Stimulated activated CD8-positive, alpha-beta memory T cell treated with anti-CD3 and anti-CD28 coated beads, Interleukin-2, amount 100 ng/mL, for 48 hours (primary cell): ENCODE measurements at regions not wholly inside any gene's neighbourhood (a gene's known extent, or its start where the extent isn't known, plus 50 kb on each side); places are given as distances from the start of the nearest gene placed in this dataset.

ENCODE experiments used
- DNase-seq, 2 donors: peaks; one replicate each; pipeline ENCODE4 v3.0.0-alpha.2; 2020; ENCODE audit warnings: low read depth in 2 of 2

DNA sequence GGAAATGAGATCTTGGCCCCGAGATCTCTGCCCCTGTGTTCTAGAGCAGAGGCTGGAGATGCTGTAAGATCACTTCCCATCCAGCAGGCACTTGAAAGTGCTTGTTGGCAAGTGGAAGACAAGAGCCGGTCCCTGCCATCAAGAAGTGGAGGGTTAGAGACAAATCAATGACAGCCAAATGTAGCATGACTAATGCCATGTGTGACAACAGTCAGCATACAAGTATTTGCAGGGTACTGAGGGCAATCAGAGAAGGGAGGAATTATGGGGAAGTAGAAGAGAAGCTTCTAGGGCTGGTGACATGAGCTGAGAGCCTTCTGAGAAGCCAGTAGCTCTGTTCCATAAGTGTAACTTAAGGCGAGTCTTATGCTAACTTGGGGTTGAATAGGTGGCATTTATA is 58.6 kb downstream of the TMEM17 start:
- DNase-seq: no peak

DNA sequence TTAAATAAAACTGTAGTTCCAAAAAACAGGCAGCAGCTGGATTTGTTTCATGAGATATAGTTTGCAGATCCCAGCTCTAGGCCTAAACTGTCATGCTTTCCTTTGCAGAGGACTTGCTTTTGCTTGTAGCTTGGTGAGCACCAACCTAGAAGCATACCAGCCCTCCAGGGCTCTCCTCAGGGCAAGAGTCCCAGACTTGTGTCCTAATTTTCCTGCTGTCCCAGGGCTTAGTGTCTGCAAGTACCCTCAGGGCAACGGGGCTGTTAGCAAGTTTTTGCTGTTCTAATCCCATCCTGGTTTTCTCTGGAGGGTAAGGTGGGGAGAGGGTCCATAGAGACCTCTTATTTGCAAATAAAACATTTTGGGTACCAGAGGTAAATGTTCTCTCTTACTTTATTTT is 59.5 kb downstream of the TMEM17 start:
- DNase-seq: no peak

DNA sequence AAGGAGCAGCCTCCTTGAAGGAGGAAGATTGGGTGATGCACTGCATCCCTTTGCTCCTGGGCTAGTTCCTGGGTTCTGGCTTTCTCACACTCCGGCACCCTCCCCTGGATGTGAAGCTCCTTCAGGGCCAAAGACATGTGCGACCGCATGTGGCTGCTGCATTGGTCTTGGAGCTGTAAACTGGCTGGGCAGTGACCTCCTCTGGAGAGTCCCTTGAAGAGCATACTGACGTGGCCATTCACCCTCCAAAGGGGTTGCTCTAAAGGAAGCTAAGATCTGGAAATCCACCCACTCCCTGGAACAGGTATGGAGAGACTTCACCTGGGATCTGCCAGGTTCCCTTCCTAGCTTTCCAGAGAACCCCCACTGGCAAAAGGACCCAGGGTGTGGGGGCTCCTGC is 62.1 kb downstream of the TMEM17 start:
- DNase-seq: no peak

DNA sequence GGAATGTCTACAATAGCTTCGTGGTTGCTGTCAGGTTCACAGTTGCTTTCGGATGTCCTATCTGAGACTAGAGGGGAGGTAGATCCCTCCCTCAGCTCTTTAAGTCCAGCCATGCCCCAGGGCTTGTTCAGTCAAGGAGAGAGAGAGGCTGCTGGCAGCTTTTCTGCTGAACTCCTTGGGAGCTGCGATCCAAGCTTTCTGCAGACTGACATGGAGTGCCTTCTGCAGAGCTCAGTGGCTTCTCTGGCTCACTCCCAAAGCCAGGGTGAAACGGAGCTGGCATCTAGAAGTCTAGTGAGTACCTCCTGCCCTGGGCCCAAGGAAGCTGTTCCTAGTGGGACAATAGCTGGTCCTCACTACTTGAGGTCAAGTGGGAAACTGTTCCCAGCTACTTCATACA is 62.5 kb downstream of the TMEM17 start:
- no peak for DNase-seq

DNA sequence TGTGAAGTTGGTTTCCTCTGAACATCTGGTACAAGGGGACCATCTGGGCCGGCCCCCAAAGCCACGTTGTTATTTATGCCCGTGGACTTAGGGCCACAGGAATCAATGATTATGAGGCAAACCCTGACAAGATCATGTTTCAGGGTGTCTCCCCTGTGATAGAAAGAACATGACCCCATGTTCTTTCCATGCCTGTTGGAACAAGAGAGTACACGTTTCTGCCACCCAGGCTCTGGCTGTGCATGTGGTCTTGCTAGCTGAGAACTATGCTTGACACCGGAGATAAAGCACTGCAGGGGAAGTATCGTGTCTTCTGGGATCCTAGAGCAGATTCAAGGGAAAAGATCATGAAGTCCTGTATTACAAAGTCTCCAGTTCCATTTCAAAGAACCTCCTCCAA is 64.2 kb downstream of the TMEM17 start:
- DNase-seq: no peak

DNA sequence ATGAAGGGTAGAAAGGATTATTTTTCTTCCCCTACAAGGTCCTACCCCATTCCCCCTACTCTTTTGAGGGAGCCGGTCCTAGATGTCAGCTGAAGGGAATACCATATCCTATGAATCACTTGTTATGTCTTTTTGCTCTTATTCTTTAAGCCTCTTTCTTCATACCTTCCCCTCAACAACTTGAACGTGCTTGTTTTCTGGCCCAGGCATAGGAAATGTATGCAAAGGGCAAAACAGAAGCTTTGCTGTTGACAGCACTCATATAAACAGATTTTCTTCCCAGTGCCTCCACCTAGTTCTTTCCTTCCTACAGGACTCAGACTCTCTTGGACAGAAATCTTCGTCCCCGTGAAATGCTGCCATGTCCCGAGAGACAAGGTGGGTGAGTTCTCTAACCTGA is 64.6 kb downstream of the TMEM17 start:
- DNase-seq: no peak

DNA sequence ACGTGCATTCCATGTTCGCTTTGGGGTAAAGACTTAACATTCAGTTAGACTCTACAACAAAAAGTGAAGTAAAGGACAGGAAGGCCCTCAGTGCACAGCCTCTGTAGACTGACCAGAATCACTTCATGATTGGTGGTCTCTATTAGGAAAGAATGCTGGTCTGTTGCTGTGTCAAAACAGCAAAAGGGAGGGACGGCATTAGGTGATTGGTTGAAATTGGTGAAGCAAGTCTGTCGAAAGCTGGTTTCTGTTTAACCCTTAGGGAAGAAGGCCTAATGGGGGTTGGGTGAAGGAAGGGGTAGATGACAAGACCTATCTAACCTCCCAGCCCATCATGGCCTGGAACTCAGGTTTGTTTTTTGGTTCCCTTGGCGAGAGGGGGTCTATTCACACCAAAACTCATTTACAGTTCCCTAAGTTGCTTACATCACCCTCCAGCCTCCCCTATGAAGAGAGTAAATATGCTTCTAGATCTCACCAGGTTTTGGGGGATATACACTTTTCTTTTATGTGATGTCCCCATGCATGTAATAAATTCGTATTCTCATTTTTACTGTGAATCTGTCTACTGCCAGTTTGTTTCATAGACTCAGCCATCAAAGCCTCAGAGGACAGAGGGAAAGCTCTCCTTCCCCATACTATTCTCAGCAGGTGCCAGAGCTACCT is 65.6 kb downstream of the TMEM17 start:
- DNase-seq: no peak

DNA sequence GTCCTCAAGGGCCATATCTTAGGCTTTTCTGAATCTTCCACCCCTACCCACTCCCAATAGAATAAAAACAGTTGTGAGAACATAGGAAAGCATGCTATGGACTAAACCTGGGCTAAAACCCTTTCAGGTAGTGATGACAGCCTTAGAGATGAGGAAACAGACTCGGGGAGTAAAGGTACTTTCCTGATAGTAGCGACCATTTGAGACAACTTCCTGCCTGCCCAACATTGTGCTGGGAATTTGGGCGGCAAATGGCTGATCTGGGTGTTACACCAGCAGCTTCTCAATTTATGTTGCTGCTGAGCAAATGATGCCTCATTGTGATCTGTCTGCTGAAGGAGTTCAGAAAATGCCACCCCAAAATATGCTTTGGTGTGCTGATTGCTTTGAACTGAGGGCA is 66.6 kb downstream of the TMEM17 start:
- no peak for DNase-seq

DNA sequence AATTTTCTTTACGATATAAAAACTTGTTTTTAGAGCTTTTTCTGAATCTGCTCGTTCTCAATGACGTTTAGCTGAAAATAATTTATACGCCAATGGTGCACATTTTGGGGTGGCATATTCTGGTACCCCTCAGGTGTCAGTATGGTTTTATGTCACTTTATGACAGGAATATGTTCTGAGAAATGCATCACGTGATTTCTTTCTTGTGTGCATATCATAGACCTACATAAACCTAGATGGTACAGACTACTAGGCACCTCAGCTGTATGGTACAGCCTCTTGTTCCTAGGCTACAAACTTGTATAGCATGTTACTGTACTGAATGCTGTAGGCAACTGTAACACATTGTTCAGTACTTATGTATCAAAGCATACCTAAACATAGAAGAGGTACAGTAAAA is 68.2 kb downstream of the TMEM17 start:
- no peak for DNase-seq

DNA sequence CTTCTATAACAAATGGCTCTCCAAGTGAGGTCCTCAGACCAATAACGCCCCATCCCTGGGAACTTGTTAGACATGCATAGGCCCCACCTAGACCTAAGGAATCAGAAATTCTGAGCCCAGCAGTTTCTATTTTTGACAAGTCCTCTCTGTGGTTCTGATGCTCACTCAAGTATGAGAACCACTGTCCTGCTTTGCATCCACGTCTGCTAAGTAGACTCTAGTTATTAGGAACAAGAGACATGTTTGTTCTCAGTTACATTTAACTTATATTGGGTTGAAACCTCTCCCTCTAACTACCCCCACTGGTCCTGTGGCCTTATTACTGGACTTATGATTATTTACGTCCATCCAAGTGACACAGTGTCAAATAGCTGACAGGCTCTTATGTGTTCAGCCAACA is 70.3 kb downstream of the TMEM17 start:
- no peak for DNase-seq

DNA sequence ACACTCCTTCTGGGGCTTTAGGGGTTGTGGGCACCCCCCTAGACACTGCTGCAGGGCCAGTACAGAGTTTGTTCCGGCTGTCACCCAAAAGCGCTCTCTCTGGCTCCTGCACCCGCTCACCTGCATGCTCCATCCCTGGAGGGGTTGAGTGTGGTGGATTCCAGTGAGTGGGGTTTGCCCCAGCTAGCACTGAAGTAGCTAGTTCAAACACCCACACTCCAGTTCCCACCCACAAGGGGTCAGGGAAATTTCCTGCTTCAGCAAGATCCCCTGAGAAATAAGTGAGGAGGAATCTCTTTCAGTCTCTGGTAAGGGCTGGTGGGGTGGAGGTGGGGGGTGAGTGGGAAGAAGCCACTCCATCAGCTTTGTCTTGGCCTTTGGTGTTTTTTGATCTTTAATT is 73.6 kb downstream of the TMEM17 start:
- DNase-seq: no peak

DNA sequence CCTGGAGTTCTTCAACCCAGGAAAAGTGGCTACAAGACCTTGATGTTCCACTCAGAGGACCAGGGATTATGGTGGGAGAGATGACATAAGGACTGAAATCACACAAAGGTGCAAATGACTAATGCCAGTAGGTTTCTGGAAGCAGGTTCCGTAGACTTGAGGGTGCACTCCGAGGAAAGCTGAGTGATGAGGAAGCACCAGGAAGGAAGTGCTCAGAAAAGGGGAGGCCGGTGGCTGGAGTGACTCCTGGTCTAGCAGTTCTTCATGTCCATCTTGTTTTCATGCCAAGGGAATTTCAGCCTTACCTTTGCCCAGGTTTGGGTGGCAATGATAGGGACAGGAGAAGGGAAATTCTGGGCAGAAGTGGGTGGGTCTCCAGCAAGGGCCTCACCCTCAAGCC is 74.5 kb downstream of the TMEM17 start:
- DNase-seq: no peak

DNA sequence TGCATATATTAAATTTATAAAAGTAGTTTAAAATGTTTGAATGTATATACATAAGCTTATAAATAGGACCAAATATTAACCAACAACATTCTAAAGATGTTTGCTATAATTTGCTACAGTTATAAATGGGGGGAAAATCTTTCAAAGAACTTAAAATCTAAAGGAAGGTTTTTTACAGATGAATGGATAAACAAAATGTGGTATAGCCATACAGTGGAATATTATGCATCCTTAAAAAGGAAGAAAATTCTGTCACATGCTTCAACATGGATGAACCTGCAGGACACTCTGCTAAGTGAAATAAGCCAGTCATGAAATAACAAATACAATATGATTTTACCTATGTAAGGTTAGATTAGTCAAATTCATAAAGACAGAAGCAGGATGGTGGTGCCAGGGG is 75.8 kb downstream of the TMEM17 start:
- no peak for DNase-seq

DNA sequence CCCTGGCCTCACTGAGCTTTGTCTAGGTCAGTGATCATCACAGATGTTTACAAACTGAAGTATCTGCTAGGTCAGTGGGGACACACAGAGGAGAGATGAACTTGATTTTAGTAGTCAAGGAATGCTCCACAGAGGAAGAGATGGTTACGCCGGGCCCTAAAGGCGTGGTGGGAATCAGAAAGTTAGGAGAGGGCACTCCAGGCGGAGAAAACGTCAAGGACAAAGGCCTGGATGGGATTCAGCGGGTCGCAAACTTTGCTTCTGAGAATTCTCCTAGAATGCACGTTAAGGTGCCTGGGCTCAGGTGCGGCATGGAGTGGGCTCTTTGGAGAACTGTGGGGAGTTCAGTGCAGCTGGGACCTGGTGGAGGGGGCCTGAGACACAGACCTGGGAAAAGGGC is 78.8 kb downstream of the TMEM17 start:
- DNase-seq: no peak

DNA sequence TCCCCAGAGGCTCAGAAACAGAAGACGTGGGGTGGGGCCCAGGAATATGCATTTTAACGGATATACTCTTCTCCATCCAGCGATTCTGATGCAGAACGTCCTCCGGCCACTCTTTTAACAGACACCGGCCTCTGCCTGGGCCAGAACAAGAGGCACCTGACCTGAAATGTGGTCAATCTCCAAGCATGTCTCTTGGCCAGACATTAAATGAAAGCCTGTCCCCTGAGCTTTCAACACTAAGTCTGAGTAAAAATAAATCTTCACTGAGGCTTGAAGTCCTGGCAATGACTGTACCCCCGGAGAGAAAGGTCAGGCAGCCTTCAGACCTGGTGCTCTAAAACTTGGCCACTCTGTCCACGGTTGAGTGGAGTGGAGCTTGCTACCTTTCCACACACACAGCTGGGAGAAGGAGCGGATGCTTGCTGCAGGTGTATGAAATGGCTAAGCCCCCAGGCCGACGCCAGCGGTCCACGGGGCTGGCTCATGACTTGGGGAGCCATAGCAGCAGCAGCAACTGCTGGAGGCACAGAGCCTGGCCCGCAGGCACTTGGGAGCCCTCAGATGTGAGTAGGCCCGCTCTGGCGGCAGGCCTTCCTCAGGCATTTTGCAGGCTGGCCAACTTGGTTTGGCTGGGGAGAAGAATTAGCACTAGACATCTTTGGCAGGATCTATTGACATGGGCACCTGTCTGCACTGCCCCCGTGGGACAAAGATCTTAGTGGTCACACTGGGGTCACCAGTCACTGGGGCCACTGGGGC is 79.7 kb downstream of the TMEM17 start:
- DNase-seq: no peak

DNA sequence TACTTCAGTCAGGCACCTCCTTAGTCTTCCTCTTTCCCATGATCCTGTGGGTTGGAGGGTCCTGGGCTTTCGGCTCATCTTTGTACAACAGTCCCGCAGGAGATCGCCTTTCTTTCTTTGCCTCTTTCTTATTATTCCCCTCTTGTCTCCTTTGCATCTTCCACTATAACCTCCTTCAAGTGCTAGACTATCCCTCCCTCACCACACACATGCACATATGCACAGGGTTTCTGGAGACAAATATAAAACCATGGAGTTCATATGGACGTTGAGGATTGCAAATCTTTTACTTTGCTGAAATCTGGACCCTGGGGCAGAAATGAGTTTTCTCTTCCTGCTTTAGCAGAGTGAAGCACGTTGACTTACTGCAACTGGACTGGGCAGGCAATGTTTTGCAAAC is 80.3 kb downstream of the TMEM17 start:
- no peak for DNase-seq

DNA sequence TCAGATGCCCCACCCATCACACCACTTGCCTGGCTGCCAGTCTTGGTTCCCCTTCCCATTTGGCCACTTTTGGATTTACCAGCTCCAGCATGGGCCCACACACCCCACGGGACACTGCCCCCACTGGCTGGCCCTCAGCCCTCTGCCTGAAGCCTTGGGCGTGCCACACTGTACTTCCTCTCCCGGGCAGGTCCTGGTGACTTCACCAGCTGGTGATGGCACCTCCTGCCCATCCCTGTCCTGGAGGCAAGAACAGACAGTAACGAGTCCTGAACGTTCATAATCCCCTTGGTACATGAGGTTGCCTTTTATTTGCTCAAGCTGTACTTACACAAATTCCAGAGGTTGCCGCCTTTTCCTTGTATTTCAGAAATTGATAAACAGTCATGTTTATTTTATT is 81.1 kb downstream of the TMEM17 start:
- no peak for DNase-seq

DNA sequence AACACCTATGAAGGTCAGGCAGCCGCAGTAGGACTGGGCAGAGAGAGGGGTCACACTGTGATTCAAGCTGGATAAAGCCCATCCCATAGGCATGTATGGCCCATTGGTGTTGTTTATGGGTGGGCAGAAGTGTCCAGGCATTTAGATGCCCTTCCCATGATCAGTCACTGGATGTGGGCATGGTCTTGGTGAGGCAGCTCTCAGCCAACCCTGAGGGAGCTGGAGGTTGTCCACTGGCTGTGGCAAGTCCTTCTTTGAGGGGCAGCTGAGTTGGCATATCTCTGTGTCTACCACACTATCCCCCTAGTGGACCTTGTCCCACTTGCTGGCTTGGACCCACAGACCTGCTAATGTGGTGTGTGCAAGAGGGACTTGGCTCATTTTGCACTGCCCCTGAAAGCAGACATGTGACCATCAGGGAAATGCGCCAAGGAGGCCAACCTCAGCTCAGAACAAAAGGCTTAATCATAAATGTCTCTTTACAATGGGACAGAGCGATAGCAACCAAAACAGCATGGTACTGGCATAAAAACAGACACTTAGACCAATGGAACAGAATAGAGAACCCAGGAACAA is 82.0 kb downstream of the TMEM17 start:
- no peak for DNase-seq

DNA sequence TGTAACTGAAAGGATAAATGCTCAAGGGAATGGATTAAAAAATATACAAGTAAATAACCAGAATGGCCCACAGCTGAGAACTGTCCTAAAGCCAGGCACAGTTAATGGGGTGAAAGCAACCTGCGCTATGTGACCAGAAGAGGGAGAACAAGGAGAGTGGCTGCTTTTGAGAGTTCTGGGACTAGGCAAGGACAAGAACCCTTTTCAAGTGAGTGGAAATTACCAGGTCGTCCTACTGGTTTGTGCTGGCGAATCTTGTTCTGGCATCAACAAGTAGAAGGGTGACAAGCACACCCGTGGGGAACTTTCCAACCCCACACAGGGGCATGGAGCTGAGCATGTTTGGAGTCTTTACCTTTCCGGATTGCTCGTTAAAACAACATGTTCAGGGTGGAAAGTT is 82.8 kb downstream of the TMEM17 start:
- no peak for DNase-seq

DNA sequence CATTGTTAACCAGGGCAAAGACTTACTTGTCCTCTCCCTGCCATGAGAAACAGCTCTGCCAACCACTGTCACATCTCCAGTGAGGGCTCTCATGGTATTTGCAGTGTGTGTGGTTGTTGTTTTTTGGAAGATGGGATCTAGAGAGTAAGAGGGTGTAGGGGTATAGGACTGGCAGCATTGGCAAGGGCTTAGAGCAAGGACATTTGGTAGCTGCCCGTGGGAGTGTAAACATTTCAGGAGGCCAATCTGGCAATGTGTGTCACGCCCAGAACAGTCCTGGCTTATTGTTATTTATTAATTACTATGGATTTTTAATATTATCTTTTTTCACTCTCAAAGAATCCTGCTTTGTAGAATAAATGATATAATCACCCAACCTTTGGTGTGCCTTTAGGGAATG is 90.5 kb downstream of the TMEM17 start:
- DNase-seq: no peak

DNA sequence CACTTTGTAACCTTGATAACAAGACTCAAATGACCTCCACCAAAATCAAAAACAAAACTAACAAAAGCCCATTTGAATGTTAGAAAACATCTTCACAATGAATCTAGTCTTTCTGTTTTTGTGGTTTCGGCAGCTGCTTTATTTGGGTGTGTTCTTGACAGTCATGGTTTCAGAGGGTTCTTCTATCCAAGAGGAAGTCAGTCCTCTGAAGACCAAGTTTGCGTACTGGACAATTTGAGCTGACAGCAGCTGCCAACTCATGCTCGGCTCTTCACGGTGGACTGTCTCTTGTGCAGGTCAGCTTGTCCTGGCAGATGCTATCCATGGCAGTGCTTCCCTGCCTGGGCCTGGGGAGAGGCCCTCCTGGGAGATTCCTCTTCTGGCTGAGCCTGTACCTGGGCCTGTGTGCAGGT is 91.0 kb downstream of the TMEM17 start:
- no peak for DNase-seq

DNA sequence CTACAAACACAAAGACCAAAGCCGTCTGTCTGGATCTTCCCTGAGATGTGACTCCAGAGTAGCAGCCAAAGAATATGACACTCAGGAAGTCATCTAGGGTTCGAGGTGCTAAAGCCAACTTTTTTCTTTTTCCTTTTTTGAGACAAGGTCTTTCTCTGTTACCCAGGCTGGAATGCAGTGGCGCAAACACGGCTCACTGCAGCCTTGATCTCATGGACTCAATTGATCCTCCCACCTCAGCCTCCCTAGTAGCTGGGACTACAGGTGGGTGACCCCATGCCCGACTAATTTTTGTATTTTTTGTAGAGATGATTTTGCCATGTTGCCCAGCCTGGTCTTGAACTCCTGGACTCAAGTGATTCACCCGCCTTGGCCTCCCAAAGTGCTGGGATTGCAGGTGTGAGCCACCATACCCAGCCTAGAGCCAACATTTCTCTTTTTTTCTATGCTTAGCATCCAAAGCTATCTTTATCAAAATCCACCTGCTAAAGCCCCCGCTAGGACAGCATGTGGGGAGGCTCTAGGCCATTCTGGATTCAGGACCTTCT is 92.8 kb downstream of the TMEM17 start:
- DNase-seq: no peak

DNA sequence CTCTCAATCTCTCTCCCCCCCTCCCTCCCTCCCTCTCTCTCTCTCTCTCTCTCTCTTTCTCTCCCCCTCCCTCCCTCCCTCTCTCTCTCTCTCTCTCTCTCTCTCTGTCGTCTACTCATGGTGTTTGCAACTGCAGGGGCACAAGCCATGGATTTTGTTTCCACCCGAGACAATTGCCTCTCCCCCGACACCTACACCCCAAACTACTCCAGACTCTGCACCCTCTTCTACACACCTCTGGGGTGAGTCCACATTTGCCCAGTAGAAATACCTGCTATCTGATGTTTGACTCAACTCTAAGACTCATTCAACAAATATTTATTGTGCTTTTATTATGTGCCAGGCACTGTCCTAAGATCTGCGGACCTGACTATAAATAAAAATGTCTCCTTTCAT is 93.7 kb downstream of the TMEM17 start:
- no peak for DNase-seq
